DMS153 (cell line): ENCODE measurements at regions not wholly inside any gene's neighbourhood (a gene's known extent, or its start where the extent isn't known, plus 50 kb on each side); places are given as distances from the start of the nearest gene placed in this dataset.

Experiments
- DNase-seq: peaks from one replicate; lab custom pipeline; 2025; lab: John Stamatoyannopoulos, UW

GRCh38 chr6:165875946-165876345 is 212.9 kb upstream of the PDE10A start:
- no peak for DNase-seq

GRCh38 chr6:165873976-165874375 is 210.9 kb upstream of the PDE10A start:
- DNase-seq: no peak

- DNase-seq: no peak
These were observed 209.8 kb upstream of the PDE10A start for GRCh38 chr6:165872811-165873210.

GRCh38 chr6:165872311-165872710 is 209.3 kb upstream of the PDE10A start:
- no peak for DNase-seq

GRCh38 chr6:165871571-165871970 is 208.5 kb upstream of the PDE10A start:
- no peak for DNase-seq

GRCh38 chr6:165869526-165869925 is 206.5 kb upstream of the PDE10A start:
- DNase-seq: no peak

GRCh38 chr6:165864925-165865324 is 201.9 kb upstream of the PDE10A start:
- DNase-seq: no peak

- DNase-seq: no peak
These were observed 201.2 kb upstream of the PDE10A start for GRCh38 chr6:165864218-165864617.

GRCh38 chr6:165863801-165864200 is 200.8 kb upstream of the PDE10A start:
- DNase-seq: no peak

- DNase-seq: no peak
These were observed 199.8 kb upstream of the PDE10A start for GRCh38 chr6:165862813-165863212.

GRCh38 chr6:165861226-165861625 is 198.2 kb upstream of the PDE10A start:
- no peak for DNase-seq

- DNase-seq: no peak
These were observed 195.5 kb upstream of the PDE10A start for GRCh38 chr6:165858586-165858985.

- DNase-seq: no peak
These were observed 192.8 kb upstream of the PDE10A start for GRCh38 chr6:165855856-165856255.

GRCh38 chr6:165854863-165855593 is 192.0 kb upstream of the PDE10A start:
- no peak for DNase-seq

GRCh38 chr6:165854061-165854862 is 191.2 kb upstream of the PDE10A start:
- DNase-seq: no peak

GRCh38 chr6:165852676-165853075 is 189.6 kb upstream of the PDE10A start:
- no peak for DNase-seq

- peak; percentile 28 for DNase-seq
These were observed 187.5 kb upstream of the PDE10A start for GRCh38 chr6:165850434-165851019.

- DNase-seq: no peak
These were observed 186.7 kb upstream of the PDE10A start for GRCh38 chr6:165849534-165850430.

- DNase-seq: no peak
These were observed 185.0 kb upstream of the PDE10A start for GRCh38 chr6:165848086-165848426.

- no peak for DNase-seq
These were observed 184.5 kb upstream of the PDE10A start for GRCh38 chr6:165847407-165848085.

GRCh38 chr6:165846123-165846966 is 183.3 kb upstream of the PDE10A start:
- peak; percentile 60 for DNase-seq
